Caco-2 (cell line): ENCODE measurements at regions not wholly inside any gene's neighbourhood (a gene's known extent, or its start where the extent isn't known, plus 50 kb on each side); places are given as distances from the start of the nearest gene placed in this dataset.

Experiments used
- BruUV-seq: library from RNA; stranded (reverse); fragments of 400-500 nt; replicated peaks from 2 replicates; lab custom pipeline; 2021; lab: Mats Ljungman, UMichigan
- CTCF ChIA-PET: fragments of 300-600 bp; sonication (Branson Sonifier 250); formaldehyde crosslinking; loops from one replicate; lab custom pipeline; 2022; ENCODE audit warnings: antibody characterized with exemption; lab: Charles Lee
- POLR2A ChIA-PET: fragments of 300-600 bp; sonication (Branson Sonifier 250); formaldehyde crosslinking; loops from one replicate; lab custom pipeline; 2022; ENCODE audit warnings: antibody characterized with exemption; lab: Charles Lee
- DNase-seq, 2 experiments: peaks; one replicate each; pipeline versions ENCODE4 v3.0.0 to v3.0.0-alpha.2; 2020 to 2022
- H3K27me3 ChIP-seq: replicated peaks from 2 replicates; pipeline ENCODE4 v1.6.0; 2011; ENCODE audit warnings: low read length; ENCODE audit not compliant: control insufficient read depth, insufficient read depth
- H3K36me3 ChIP-seq: 2 replicates; pipeline ENCODE4 v1.5.1; 2011; ENCODE audit warnings: low read length; ENCODE audit not compliant: control insufficient read depth, insufficient read depth
- H3K4me1 ChIP-seq: fragments of 250-450 bp; sonication (Bioruptor Pico); 2 replicates; pipeline ENCODE4 v1.5.1; 2020; ENCODE audit warnings: mild to moderate bottlenecking
- H3K4me3 ChIP-seq: 2 replicates; pipeline ENCODE4 v1.5.1; 2011; ENCODE audit warnings: low read depth, mild to moderate bottlenecking, control low read depth, low read length
- H3K9me3 ChIP-seq: fragments of 250-450 bp; sonication (Bioruptor Pico); 2 replicates; pipeline ENCODE4 v1.5.1; 2020; ENCODE audit warnings: mild to moderate bottlenecking, moderate library complexity
- H3K27ac Mint-ChIP-seq: one replicate; pipeline ENCODE4 v1.8.0; 2022; ENCODE audit warnings: mixed read lengths; ENCODE audit not compliant: unreplicated experiment
- H3K27me3 Mint-ChIP-seq: one replicate; pipeline ENCODE4 v1.8.0; 2022; ENCODE audit warnings: mixed read lengths; ENCODE audit not compliant: insufficient read depth, unreplicated experiment
- H3K36me3 Mint-ChIP-seq: one replicate; pipeline ENCODE4 v1.8.0; 2022; ENCODE audit warnings: mild to moderate bottlenecking, mixed read lengths; ENCODE audit not compliant: insufficient read depth, unreplicated experiment
- H3K4me1 Mint-ChIP-seq: one replicate; pipeline ENCODE4 v1.8.0; 2022; ENCODE audit warnings: low read depth, mixed read lengths; ENCODE audit not compliant: unreplicated experiment
- H3K4me3 Mint-ChIP-seq: one replicate; pipeline ENCODE4 v1.8.0; 2022; ENCODE audit warnings: mild to moderate bottlenecking, moderate library complexity, mixed read lengths; ENCODE audit not compliant: unreplicated experiment
- H3K9me3 Mint-ChIP-seq: one replicate; pipeline ENCODE4 v1.8.0; 2022; ENCODE audit warnings: mixed read lengths; ENCODE audit not compliant: unreplicated experiment
- CTCF ChIP-seq, 2 experiments: fragments of 200-600 bp in 1 of 2; IDR thresholded peaks; 1 replicate in 1 of 2; 2 replicates in 1 of 2; pipeline versions ENCODE4 v1.5.1 to v1.8.0; 2011 to 2022; ENCODE audit warnings: antibody characterized with exemption in 1 of 2, control low read depth in 1 of 2, inconsistent platforms in 1 of 2, low read depth in 1 of 2, low read length in 1 of 2, mild to moderate bottlenecking in 1 of 2, moderate library complexity in 1 of 2; ENCODE audit not compliant: insufficient read depth in 1 of 2, severe bottlenecking in 1 of 2, unreplicated experiment in 1 of 2
- intact Hi-C: fragments of 100-400 bp; cut with micrococcal nuclease; formaldehyde crosslinking; loops from one replicate; pipeline ENCODE4 v1.10.0; 2022; ENCODE audit not compliant: unreplicated experiment

- DNase-seq = no peak
- BruUV-seq = no TSS peak
- peaks cover 14% of the 10 kb centered on the region; the same call in 1 of the 2 replicates for H3K4me1 ChIP-seq
- no peak overlapping the region for H3K27ac Mint-ChIP-seq
- no peaks in the 10 kb centered on the region for H3K9me3 Mint-ChIP-seq
- H3K4me1 Mint-ChIP-seq = peaks cover 18% of the 10 kb centered on the region
- no peaks in the 10 kb centered on the region for H3K9me3 ChIP-seq
- no peaks in the 10 kb centered on the region for H3K27me3 Mint-ChIP-seq
- intact Hi-C loops = no loop called here
- no peak overlapping the region for H3K4me3 Mint-ChIP-seq
- no peak overlapping the region for H3K4me3 ChIP-seq
- H3K27me3 ChIP-seq = no peaks in the 10 kb centered on the region
- POLR2A ChIA-PET = no interaction called here
- CTCF ChIA-PET = no interaction called here
- H3K36me3 ChIP-seq = no peaks in the 10 kb centered on the region
- no peaks in the 10 kb centered on the region for H3K36me3 Mint-ChIP-seq
- no peak for TF ChIP-seq CTCF (IDR thresholded peaks at IDR 0.05; ENCODE audit: insufficient read depth in 1 of 2, low read depth in 1 of 2, low read length in 1 of 2, severe bottlenecking in 1 of 2, unreplicated experiment in 1 of 2)
These were observed 119.0 kb downstream of the SUCNR1 start for GRCh38 chr3:151992326-151993041.

GRCh38 chr3:151995091-151995490, 121.6 kb downstream of the SUCNR1 start:
- H3K4me3 ChIP-seq = no peak overlapping the region
- H3K9me3 ChIP-seq = no peaks in the 10 kb centered on the region
- BruUV-seq = no TSS peak
- Mint-ChIP-seq H3K27ac (no peak overlapping the region), H3K36me3 (no peaks in the 10 kb centered on the region), H3K9me3 (peaks cover 12% of the 10 kb centered on the region), H3K27me3 (no peaks in the 10 kb centered on the region), H3K4me3 (no peak overlapping the region), H3K4me1 (peaks cover 11% of the 10 kb centered on the region)
- CTCF ChIA-PET = no interaction called here
- POLR2A ChIA-PET = no interaction called here
- DNase-seq = no peak
- intact Hi-C loops = no loop called here
- H3K36me3 ChIP-seq = no peaks in the 10 kb centered on the region
- H3K4me1 ChIP-seq = 0 out of 2 replicates have a peak, but pooled peaks cover 8% of the 10 kb centered on the region
- TF ChIP-seq CTCF (IDR thresholded peaks at IDR 0.05; ENCODE audit: insufficient read depth in 1 of 2, low read depth in 1 of 2, low read length in 1 of 2, severe bottlenecking in 1 of 2, unreplicated experiment in 1 of 2) = no peak
- H3K27me3 ChIP-seq = no peaks in the 10 kb centered on the region

- no peak overlapping the region for H3K4me3 Mint-ChIP-seq
- POLR2A ChIA-PET = no interaction called here
These were observed 125.3 kb downstream of the SUCNR1 start for GRCh38 chr3:151998744-151999143.

More at GRCh38 chr3:151998744-151999143, 125.3 kb downstream of the SUCNR1 start:
- H3K4me1 ChIP-seq = no peaks in the 10 kb centered on the region
- no peak overlapping the region for H3K4me3 ChIP-seq
- H3K27me3 Mint-ChIP-seq = no peaks in the 10 kb centered on the region
- H3K9me3 Mint-ChIP-seq = peaks cover 12% of the 10 kb centered on the region
- DNase-seq = no peak
- no peaks in the 10 kb centered on the region for H3K36me3 Mint-ChIP-seq
- CTCF ChIA-PET = no interaction called here
- no peaks in the 10 kb centered on the region for H3K4me1 Mint-ChIP-seq
- TF ChIP-seq CTCF (IDR thresholded peaks at IDR 0.05; ENCODE audit: insufficient read depth in 1 of 2, low read depth in 1 of 2, low read length in 1 of 2, severe bottlenecking in 1 of 2, unreplicated experiment in 1 of 2) = no peak
- H3K36me3 ChIP-seq = no peaks in the 10 kb centered on the region
- no TSS peak for BruUV-seq
- intact Hi-C loops = no loop called here
- H3K9me3 ChIP-seq = no peaks in the 10 kb centered on the region
- no peaks in the 10 kb centered on the region for H3K27me3 ChIP-seq
- H3K27ac Mint-ChIP-seq = no peak overlapping the region
